Fibroblast of lung (primary cell): ENCODE measurements at regions not wholly inside any gene's neighbourhood (a gene's known extent, or its start where the extent isn't known, plus 50 kb on each side); places are given as distances from the start of the nearest gene placed in this dataset.

ENCODE experiments used
- DNase-seq, 2 donors: peaks; one replicate each; pipeline versions ENCODE4 v3.0.0 to v3.0.0-alpha.2; 2010; ENCODE audit warnings: low read depth in 2 of 2
- H2AFZ ChIP-seq: 2 replicates; pipeline ENCODE4 v1.5.1; 2012; ENCODE audit warnings: low read length, control low read depth, inconsistent platforms
- H3K27ac ChIP-seq: 2 replicates; pipeline ENCODE4 v1.5.1; 2011; ENCODE audit warnings: low read length, control low read depth; ENCODE audit not compliant: insufficient read depth
- H3K27me3 ChIP-seq: 2 replicates; pipeline ENCODE4 v1.5.1; 2011; ENCODE audit warnings: mild to moderate bottlenecking, low read length; ENCODE audit not compliant: control insufficient read depth, insufficient read depth
- H3K36me3 ChIP-seq: 2 replicates; pipeline ENCODE4 v1.5.1; 2011; ENCODE audit warnings: low read length; ENCODE audit not compliant: control insufficient read depth, insufficient read depth
- H3K4me1 ChIP-seq: 2 replicates; pipeline ENCODE4 v1.5.1; 2011; ENCODE audit warnings: low read length; ENCODE audit not compliant: control insufficient read depth, insufficient read depth; ENCODE audit errors: extremely low read depth
- H3K4me2 ChIP-seq: 2 replicates; pipeline ENCODE4 v1.5.1; 2011; ENCODE audit warnings: low read length, control low read depth; ENCODE audit not compliant: insufficient read depth; ENCODE audit errors: extremely low read depth
- H3K4me3 ChIP-seq, 4 experiments: fragments of 200-600 bp in 1 of 4; sonication (generic) in 1 of 4; replicated peaks in 1 of 4; 2 replicates each; pipeline ENCODE4 v1.5.1; 2011 to 2016; ENCODE audit warnings: low read length in 4 of 4, low read depth in 3 of 4, mild to moderate bottlenecking in 3 of 4, control low read depth in 2 of 4, inconsistent platforms in 1 of 4, mixed read lengths in 1 of 4; ENCODE audit not compliant: insufficient read depth in 1 of 4; ENCODE audit errors: control extremely low read depth in 1 of 4
- H3K79me2 ChIP-seq: 2 replicates; pipeline ENCODE4 v1.5.1; 2012; ENCODE audit warnings: mild to moderate bottlenecking, low read length, inconsistent platforms; ENCODE audit not compliant: control insufficient read depth, insufficient read depth
- H3K9ac ChIP-seq: 2 replicates; pipeline ENCODE4 v1.5.1; 2011; ENCODE audit warnings: mild to moderate bottlenecking, low read length, control low read depth; ENCODE audit not compliant: insufficient read depth
- H3K9me3 ChIP-seq: 2 replicates; pipeline ENCODE4 v1.5.1; 2012; ENCODE audit warnings: low read depth, low read length; ENCODE audit not compliant: control insufficient read depth, insufficient read depth
- H4K20me1 ChIP-seq: 2 replicates; pipeline ENCODE4 v1.5.1; 2011; ENCODE audit warnings: low read length; ENCODE audit not compliant: control insufficient read depth, insufficient read depth; ENCODE audit errors: extremely low read depth
- EZH2 ChIP-seq: IDR thresholded peaks from 2 replicates; pipeline ENCODE4 v1.5.1; 2012; ENCODE audit warnings: low read length, control low read depth, mild to moderate bottlenecking; ENCODE audit errors: missing control alignments
- TF ChIP-seq, protein P1 (sequence below), 2 donors: IDR thresholded peaks in 1 of 2; conservative IDR thresholded peaks in 1 of 2; 1 replicate in 1 of 2; 2 replicates in 1 of 2; pipeline ENCODE4 v1.5.1; 2011 to 2012; ENCODE audit warnings: low read length in 2 of 2, control low read depth in 1 of 2, inconsistent platforms in 1 of 2, low read depth in 1 of 2, mild to moderate bottlenecking in 1 of 2

- TF ChIP-seq, protein P1, sequence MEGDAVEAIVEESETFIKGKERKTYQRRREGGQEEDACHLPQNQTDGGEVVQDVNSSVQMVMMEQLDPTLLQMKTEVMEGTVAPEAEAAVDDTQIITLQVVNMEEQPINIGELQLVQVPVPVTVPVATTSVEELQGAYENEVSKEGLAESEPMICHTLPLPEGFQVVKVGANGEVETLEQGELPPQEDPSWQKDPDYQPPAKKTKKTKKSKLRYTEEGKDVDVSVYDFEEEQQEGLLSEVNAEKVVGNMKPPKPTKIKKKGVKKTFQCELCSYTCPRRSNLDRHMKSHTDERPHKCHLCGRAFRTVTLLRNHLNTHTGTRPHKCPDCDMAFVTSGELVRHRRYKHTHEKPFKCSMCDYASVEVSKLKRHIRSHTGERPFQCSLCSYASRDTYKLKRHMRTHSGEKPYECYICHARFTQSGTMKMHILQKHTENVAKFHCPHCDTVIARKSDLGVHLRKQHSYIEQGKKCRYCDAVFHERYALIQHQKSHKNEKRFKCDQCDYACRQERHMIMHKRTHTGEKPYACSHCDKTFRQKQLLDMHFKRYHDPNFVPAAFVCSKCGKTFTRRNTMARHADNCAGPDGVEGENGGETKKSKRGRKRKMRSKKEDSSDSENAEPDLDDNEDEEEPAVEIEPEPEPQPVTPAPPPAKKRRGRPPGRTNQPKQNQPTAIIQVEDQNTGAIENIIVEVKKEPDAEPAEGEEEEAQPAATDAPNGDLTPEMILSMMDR (conservative IDR thresholded peaks at IDR 0.05 in 1 of 2, IDR thresholded peaks at IDR 0.05 in 1 of 2; ENCODE audit: low read depth in 1 of 2, low read length in 2 of 2): no peak
- no peak for TF ChIP-seq EZH2
- Histone ChIP-seq H3K4me1 (peaks cover 4% of the 10 kb centered on the region), H3K36me3 (no peaks in the 10 kb centered on the region), H3K27ac (no peak overlapping the region), H3K4me3 (no peak overlapping the region), H3K4me2 (no peak overlapping the region), H3K9ac (no peak overlapping the region), H3K79me2 (no peaks in the 10 kb centered on the region), H3K9me3 (no peaks in the 10 kb centered on the region), H3K27me3 (no peaks in the 10 kb centered on the region), H2AFZ (no peak overlapping the region), H4K20me1 (no peaks in the 10 kb centered on the region)
- DNase-seq: no peak
Measured at GRCh38 chr14:71418532-71419245, 511.4 kb downstream of the PCNX1 start.

GRCh38 chr14:71423481-71423880 is 508.7 kb upstream of the RGS6 start:
- no peaks in the 10 kb centered on the region for H4K20me1 ChIP-seq
- no peaks in the 10 kb centered on the region for H3K36me3 ChIP-seq
- no peak overlapping the region for H3K4me2 ChIP-seq
- no peaks in the 10 kb centered on the region for H3K27me3 ChIP-seq
- H3K9me3 ChIP-seq: no peaks in the 10 kb centered on the region
- H3K79me2 ChIP-seq: no peaks in the 10 kb centered on the region
- H3K4me1 ChIP-seq: no peaks in the 10 kb centered on the region
- no peak overlapping the region for H3K9ac ChIP-seq
- no peak for TF ChIP-seq EZH2
- TF ChIP-seq, protein P1 (conservative IDR thresholded peaks at IDR 0.05 in 1 of 2, IDR thresholded peaks at IDR 0.05 in 1 of 2; ENCODE audit: low read depth in 1 of 2, low read length in 2 of 2): no peak
- no peak overlapping the region for H3K27ac ChIP-seq
- H2AFZ ChIP-seq: no peak overlapping the region
- DNase-seq: no peak
- H3K4me3 ChIP-seq: no peak overlapping the region

DNA sequence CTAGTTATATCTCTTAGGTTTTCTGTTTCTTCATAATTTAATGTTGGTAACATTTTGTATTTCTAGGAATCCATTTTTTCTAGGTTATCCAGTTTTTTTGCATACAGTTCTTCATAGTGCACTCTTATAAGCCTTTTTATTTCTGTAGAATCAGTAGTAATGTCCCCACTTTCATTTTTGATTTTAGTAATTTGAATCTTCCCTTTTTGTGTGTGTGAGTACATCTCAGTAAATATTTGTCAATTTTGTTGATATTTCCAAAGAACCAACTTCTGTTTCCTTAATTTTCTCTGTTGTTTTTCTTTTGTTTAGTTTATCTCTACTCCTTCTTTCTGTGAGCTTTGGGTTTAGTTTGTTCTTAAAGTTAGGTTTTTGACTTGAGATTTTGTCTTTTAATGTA is 507.3 kb upstream of the RGS6 start:
- H3K9ac ChIP-seq: no peak overlapping the region
- no peak overlapping the region for H3K4me2 ChIP-seq
- H3K4me1 ChIP-seq: no peaks in the 10 kb centered on the region
- no peak for TF ChIP-seq EZH2
- TF ChIP-seq, protein P1 (conservative IDR thresholded peaks at IDR 0.05 in 1 of 2, IDR thresholded peaks at IDR 0.05 in 1 of 2; ENCODE audit: low read depth in 1 of 2, low read length in 2 of 2): no peak
- no peaks in the 10 kb centered on the region for H3K79me2 ChIP-seq
- H3K36me3 ChIP-seq: no peaks in the 10 kb centered on the region
- DNase-seq: no peak
- no peaks in the 10 kb centered on the region for H3K27me3 ChIP-seq
- no peaks in the 10 kb centered on the region for H3K9me3 ChIP-seq
- H3K27ac ChIP-seq: no peak overlapping the region
- H2AFZ ChIP-seq: no peak overlapping the region
- H3K4me3 ChIP-seq: no peak overlapping the region
- no peaks in the 10 kb centered on the region for H4K20me1 ChIP-seq
